NT2/D1 (cell line): ENCODE measurements at regions not wholly inside any gene's neighbourhood (a gene's known extent, or its start where the extent isn't known, plus 50 kb on each side); places are given as distances from the start of the nearest gene placed in this dataset.

Source experiments
- SUZ12 ChIP-seq: IDR thresholded peaks from 2 replicates; pipeline ENCODE4 v1.6.1; 2011; ENCODE audit not compliant: insufficient read length, insufficient read depth; ENCODE audit errors: extremely low read depth
- YY1 ChIP-seq: IDR thresholded peaks from 2 replicates; pipeline ENCODE4 v1.6.1; 2011; ENCODE audit not compliant: insufficient read length, insufficient read depth

DNA sequence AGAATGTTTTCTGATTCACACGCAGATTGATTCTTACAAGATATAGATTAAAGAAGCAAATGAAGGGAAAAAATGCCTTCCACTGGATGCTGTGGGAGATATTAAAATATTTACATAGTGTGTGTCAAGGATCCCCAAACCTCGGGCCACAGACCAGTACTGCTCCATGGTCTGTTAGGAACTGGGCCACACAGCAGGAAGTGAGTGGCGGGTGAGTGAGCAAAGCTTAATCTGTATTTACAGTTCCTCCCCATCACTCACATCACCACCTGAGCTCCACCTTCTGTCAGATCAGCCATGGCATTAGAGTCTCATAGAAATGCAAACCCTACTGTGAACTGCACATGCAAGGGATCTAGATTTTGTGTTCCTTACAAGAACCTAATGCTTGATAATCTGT lies 552.6 kb upstream of the GOLIM4 start:
- TF ChIP-seq YY1 (no peak), SUZ12 (no peak)
